DOHH2 (cell line): ENCODE measurements at regions not wholly inside any gene's neighbourhood (a gene's known extent, or its start where the extent isn't known, plus 50 kb on each side); places are given as distances from the start of the nearest gene placed in this dataset.

Experiments used
- H3F3A ChIP-seq: fragments of 200-600 bp; sonication (generic), shearing (Covaris generic); 2 replicates; pipeline ENCODE4 v1.6.0; 2016; ENCODE audit warnings: antibody characterized with exemption, mild to moderate bottlenecking; ENCODE audit not compliant: control insufficient read depth, insufficient read depth
- H3K27ac ChIP-seq: fragments of 200-600 bp; sonication (generic); 2 replicates; pipeline ENCODE4 v1.5.1; 2014; ENCODE audit warnings: low read depth, mild to moderate bottlenecking, low read length, moderate library complexity
- H3K27me3 ChIP-seq: fragments of 200-600 bp; sonication (generic); 2 replicates; pipeline ENCODE4 v1.6.1; 2014; ENCODE audit warnings: mild to moderate bottlenecking, low read length, mixed read lengths; ENCODE audit not compliant: control insufficient read depth
- H3K36me3 ChIP-seq: fragments of 200-600 bp; sonication (generic); 2 replicates; pipeline ENCODE4 v1.6.1; 2014; ENCODE audit warnings: mild to moderate bottlenecking, low read length, moderate library complexity, mixed read lengths; ENCODE audit not compliant: control insufficient read depth
- H3K4me1 ChIP-seq: fragments of 200-600 bp; sonication (generic); 2 replicates; pipeline ENCODE4 v1.6.1; 2014; ENCODE audit warnings: mild to moderate bottlenecking, low read length, mixed read lengths; ENCODE audit not compliant: control insufficient read depth
- H3K4me2 ChIP-seq: fragments of 200-600 bp; sonication (generic); 2 replicates; pipeline ENCODE4 v1.6.0; 2014; ENCODE audit warnings: mild to moderate bottlenecking, low read length, moderate library complexity
- H3K4me3 ChIP-seq: fragments of 200-600 bp; sonication (generic); 2 replicates; pipeline ENCODE4 v1.5.1; 2014; ENCODE audit warnings: mild to moderate bottlenecking, low read length, mixed read lengths
- H3K79me2 ChIP-seq: fragments of 200-600 bp; sonication (generic); 2 replicates; pipeline ENCODE4 v1.6.1; 2014; ENCODE audit warnings: mild to moderate bottlenecking, low read length, mixed read lengths; ENCODE audit not compliant: control insufficient read depth
- H3K9me2 ChIP-seq: fragments of 200-600 bp; sonication (generic); replicated peaks from 2 replicates; pipeline ENCODE4 v1.6.1; 2014; ENCODE audit warnings: mild to moderate bottlenecking, low read length, mixed read lengths; ENCODE audit not compliant: control insufficient read depth
- H3K9me3 ChIP-seq: fragments of 200-600 bp; sonication (generic); 2 replicates; pipeline ENCODE4 v1.6.1; 2014; ENCODE audit warnings: antibody characterized with exemption, low read length, mixed read lengths; ENCODE audit not compliant: control insufficient read depth, insufficient read depth
- H4K20me1 ChIP-seq: fragments of 200-600 bp; sonication (generic); 2 replicates; pipeline ENCODE4 v1.6.0; 2014; ENCODE audit warnings: low read depth, mild to moderate bottlenecking, antibody characterized with exemption, low read length, moderate library complexity; ENCODE audit not compliant: control insufficient read depth, insufficient read depth
- EZH2phosphoT487 ChIP-seq: fragments of 200-600 bp; sonication (generic); IDR thresholded peaks from 2 replicates; pipeline ENCODE4 v1.6.1; 2017; ENCODE audit warnings: borderline replicate concordance, mild to moderate bottlenecking, antibody characterized with exemption, low read length, moderate library complexity, mixed read lengths
- TF ChIP-seq, protein P1 (sequence below): fragments of 200-600 bp; sonication (generic); IDR thresholded peaks from one replicate; pipeline ENCODE4 v1.5.1; 2014; ENCODE audit warnings: antibody characterized with exemption, mild to moderate bottlenecking, low read depth, low read length; ENCODE audit not compliant: poor library complexity, severe bottlenecking

DNA sequence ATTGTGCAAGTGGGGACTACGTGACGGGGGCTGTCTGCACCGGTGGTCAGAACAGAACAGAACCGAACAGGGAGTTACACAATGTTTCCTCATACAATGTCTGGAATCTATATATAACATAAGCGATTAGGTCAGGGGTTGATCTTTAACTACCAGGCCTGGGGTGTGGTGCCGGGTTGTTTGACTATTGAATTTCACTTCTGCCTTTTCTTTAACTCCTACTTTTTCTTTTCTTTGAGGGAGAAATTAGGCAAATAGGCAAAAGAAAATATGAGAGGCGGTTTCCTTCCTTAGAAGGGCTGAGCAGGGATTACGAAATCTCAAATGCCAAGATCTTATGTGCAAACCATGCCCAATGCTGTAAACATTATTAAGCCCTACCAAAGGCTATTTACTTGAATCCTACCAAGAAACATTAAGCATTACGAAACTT lies 140.3 kb downstream of the SLC38A6 start:
- TF ChIP-seq, protein P1, sequence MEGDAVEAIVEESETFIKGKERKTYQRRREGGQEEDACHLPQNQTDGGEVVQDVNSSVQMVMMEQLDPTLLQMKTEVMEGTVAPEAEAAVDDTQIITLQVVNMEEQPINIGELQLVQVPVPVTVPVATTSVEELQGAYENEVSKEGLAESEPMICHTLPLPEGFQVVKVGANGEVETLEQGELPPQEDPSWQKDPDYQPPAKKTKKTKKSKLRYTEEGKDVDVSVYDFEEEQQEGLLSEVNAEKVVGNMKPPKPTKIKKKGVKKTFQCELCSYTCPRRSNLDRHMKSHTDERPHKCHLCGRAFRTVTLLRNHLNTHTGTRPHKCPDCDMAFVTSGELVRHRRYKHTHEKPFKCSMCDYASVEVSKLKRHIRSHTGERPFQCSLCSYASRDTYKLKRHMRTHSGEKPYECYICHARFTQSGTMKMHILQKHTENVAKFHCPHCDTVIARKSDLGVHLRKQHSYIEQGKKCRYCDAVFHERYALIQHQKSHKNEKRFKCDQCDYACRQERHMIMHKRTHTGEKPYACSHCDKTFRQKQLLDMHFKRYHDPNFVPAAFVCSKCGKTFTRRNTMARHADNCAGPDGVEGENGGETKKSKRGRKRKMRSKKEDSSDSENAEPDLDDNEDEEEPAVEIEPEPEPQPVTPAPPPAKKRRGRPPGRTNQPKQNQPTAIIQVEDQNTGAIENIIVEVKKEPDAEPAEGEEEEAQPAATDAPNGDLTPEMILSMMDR = no peak
- TF ChIP-seq EZH2phosphoT487 = no peak
- H3K27ac ChIP-seq = no peak overlapping the region
- no peaks in the 10 kb centered on the region for H3K79me2 ChIP-seq
- H3K4me1 ChIP-seq = no peaks in the 10 kb centered on the region
- no peaks in the 10 kb centered on the region; the same call in 1 of the 2 replicates for H3K9me3 ChIP-seq
- no peak overlapping the region for H3K4me2 ChIP-seq
- H4K20me1 ChIP-seq = no peaks in the 10 kb centered on the region
- H3K9me2 ChIP-seq = no peaks in the 10 kb centered on the region
- no peaks in the 10 kb centered on the region for H3K27me3 ChIP-seq
- H3F3A ChIP-seq = no peaks in the 10 kb centered on the region
- no peaks in the 10 kb centered on the region for H3K36me3 ChIP-seq
- no peak overlapping the region for H3K4me3 ChIP-seq

DNA sequence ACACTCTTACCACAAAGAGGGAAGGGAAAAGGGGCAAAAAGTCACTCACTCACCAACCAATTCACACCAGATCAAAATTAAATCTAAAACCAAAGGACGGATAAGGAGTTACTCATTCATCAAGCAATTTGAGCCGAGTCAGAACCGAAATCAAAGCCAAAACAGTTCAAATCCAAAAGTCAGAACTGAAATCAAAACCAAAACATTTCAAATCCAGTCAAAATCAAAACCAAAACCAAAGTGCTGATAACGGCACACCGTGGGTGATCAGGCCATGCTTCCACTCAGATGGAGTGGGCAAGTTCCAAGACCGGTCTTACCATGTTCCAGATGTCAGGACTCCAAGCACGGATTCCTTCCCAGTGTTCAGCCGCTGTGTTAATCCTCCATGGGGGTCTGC lies 139.5 kb downstream of the SLC38A6 start:
- H3K27me3 ChIP-seq = no peaks in the 10 kb centered on the region
- H3K9me3 ChIP-seq = no peaks in the 10 kb centered on the region; the same call in 1 of the 2 replicates
- no peak for TF ChIP-seq EZH2phosphoT487
- TF ChIP-seq, protein P1 = no peak
- H3K36me3 ChIP-seq = no peaks in the 10 kb centered on the region
- H3K79me2 ChIP-seq = no peaks in the 10 kb centered on the region
- H4K20me1 ChIP-seq = no peaks in the 10 kb centered on the region
- no peaks in the 10 kb centered on the region for H3F3A ChIP-seq
- H3K4me1 ChIP-seq = no peaks in the 10 kb centered on the region
- no peak overlapping the region for H3K4me2 ChIP-seq
- no peak overlapping the region for H3K27ac ChIP-seq
- no peak overlapping the region for H3K4me3 ChIP-seq
- no peaks in the 10 kb centered on the region for H3K9me2 ChIP-seq

DNA sequence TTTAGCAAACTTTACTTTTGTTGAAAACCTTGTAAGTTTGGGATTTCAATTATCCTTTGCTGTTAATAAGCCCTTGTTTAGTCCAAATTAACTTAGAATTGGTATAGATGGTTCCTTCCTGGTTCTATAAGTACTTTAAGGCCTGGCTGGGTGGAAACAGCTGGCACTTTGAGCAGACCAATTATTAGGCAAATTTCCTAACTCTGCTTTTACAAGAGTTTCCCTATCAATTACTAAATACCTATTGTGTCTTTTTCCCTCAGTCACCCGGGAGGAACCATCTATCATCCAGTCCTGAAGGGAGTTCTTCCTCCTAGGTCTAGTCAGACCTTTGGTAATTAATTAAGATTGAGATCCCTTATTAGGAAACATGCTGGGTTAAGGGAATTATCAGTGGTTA lies 138.0 kb downstream of the SLC38A6 start:
- Histone ChIP-seq H3K27me3 (no peaks in the 10 kb centered on the region), H3K27ac (no peak overlapping the region), H3K4me3 (no peak overlapping the region), H3K36me3 (no peaks in the 10 kb centered on the region), H3K4me2 (no peak overlapping the region), H3F3A (no peaks in the 10 kb centered on the region), H4K20me1 (no peaks in the 10 kb centered on the region), H3K9me2 (no peaks in the 10 kb centered on the region), H3K4me1 (no peaks in the 10 kb centered on the region), H3K79me2 (no peaks in the 10 kb centered on the region), H3K9me3 (peaks cover 13% of the 10 kb centered on the region; the same call in 1 of the 2 replicates)
- TF ChIP-seq, protein P1 = no peak
- TF ChIP-seq EZH2phosphoT487 = no peak

DNA sequence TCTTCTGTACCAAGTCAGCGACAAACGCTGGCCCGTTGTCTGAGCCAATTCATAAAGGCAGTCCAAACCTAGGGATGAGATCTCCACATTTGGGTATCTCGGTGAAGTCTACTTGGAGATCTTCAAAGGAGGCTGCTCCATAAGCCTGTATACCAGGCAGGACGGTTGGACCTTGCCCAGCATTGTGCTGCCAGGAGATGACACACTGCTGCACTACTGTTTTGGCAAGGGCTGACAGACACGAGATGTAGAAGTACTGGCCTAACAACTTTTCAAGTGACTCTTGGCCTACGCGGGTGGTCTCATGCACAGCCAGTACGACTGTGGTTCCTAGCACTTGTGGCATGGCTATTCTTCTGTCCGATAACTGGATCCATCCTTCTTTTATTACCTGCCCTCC lies 135.3 kb downstream of the SLC38A6 start:
- no peak overlapping the region for H3K27ac ChIP-seq
- no peaks in the 10 kb centered on the region for H3F3A ChIP-seq
- H3K4me1 ChIP-seq = peaks cover 5% of the 10 kb centered on the region; the same call in 1 of the 2 replicates
- H3K36me3 ChIP-seq = no peaks in the 10 kb centered on the region
- H4K20me1 ChIP-seq = no peaks in the 10 kb centered on the region
- H3K4me3 ChIP-seq = no peak overlapping the region
- H3K4me2 ChIP-seq = no peak overlapping the region
- H3K9me2 ChIP-seq = no peaks in the 10 kb centered on the region
- TF ChIP-seq EZH2phosphoT487 = no peak
- TF ChIP-seq, protein P1 = no peak
- no peaks in the 10 kb centered on the region for H3K79me2 ChIP-seq
- H3K27me3 ChIP-seq = no peaks in the 10 kb centered on the region
- peaks cover 17% of the 10 kb centered on the region; the same call in 1 of the 2 replicates for H3K9me3 ChIP-seq
